ENCODE measurements at regions not wholly inside any gene's neighbourhood (a gene's known extent, or its start where the extent isn't known, plus 50 kb on each side); places are given as distances from the start of the nearest gene placed in this dataset.

DNA sequence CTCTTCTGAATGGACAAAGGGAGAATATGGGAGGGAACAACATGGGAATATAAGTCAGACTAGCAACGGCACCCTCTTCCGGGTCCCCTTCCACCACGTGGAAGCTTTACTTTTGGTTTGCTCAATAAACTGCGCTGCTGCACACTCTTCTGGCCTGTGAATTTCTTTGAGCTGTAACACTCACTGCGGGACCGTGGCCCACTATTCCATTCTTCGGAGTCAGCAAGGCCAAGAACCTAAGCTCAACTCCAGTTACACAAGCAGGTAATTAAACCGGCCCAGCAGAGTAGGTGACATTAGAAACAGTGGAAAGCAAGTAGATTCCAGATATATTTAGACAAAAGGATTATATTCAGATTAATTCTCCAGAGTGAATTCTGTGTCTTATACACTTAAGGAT is 697.4 kb upstream of the NXPH2 start:
- Mint-ChIP-seq H3K4me1 (no peaks in the 10 kb centered on the region), H3K4me3 (no peak overlapping the region), H3K27ac (no peak overlapping the region), H3K9me3 (ENCODE audit: insufficient read depth) (peaks cover 3% of the 10 kb centered on the region), H3K27me3 (no peaks in the 10 kb centered on the region)
- Histone ChIP-seq H3K27me3 (replicated peaks in 1 of 4; ENCODE audit: control extremely low read depth in 1 of 4, control insufficient read depth in 3 of 4, insufficient read depth in 4 of 4, low read length in 3 of 4) (no peaks in the 10 kb centered on the region), H3K4me2 (replicated peaks; ENCODE audit: low read depth, low read length, poor library complexity, severe bottlenecking) (no peak overlapping the region), H3K27ac (ENCODE audit: low read length in 2 of 2) (no peak overlapping the region), H4K20me1 (ENCODE audit: control insufficient read depth, insufficient read depth, low read length, poor library complexity, severe bottlenecking) (no peaks in the 10 kb centered on the region), H2AFZ (ENCODE audit: insufficient read depth, low read depth, low read length, poor library complexity, severe bottlenecking) (no peak overlapping the region), H3K79me2 (ENCODE audit: control insufficient read depth, insufficient read depth, low read length) (no peaks in the 10 kb centered on the region), H3K9ac (ENCODE audit: low read length) (no peak overlapping the region), H3K4me1 (ENCODE audit: control insufficient read depth in 2 of 2, insufficient read depth in 2 of 2, low read length in 2 of 2) (no peaks in the 10 kb centered on the region), H3K9me3 (ENCODE audit: control extremely low read depth in 1 of 3, control insufficient read depth in 2 of 3, insufficient read depth in 1 of 3, low read length in 2 of 3) (no peaks in the 10 kb centered on the region), H3K36me3 (replicated peaks in 1 of 2; ENCODE audit: control extremely low read depth in 1 of 2, control insufficient read depth in 1 of 2, extremely low read depth in 1 of 2, insufficient read depth in 2 of 2, low read length in 1 of 2) (no peaks in the 10 kb centered on the region), H3K4me3 (ENCODE audit: control extremely low read depth in 1 of 5, extremely low read depth in 1 of 5, insufficient read depth in 1 of 5, low read depth in 2 of 5, low read length in 4 of 5) (no peak overlapping the region)
- intact Hi-C loops (cut with micrococcal nuclease): no loop called here
- TF ChIP-seq, protein P1, sequence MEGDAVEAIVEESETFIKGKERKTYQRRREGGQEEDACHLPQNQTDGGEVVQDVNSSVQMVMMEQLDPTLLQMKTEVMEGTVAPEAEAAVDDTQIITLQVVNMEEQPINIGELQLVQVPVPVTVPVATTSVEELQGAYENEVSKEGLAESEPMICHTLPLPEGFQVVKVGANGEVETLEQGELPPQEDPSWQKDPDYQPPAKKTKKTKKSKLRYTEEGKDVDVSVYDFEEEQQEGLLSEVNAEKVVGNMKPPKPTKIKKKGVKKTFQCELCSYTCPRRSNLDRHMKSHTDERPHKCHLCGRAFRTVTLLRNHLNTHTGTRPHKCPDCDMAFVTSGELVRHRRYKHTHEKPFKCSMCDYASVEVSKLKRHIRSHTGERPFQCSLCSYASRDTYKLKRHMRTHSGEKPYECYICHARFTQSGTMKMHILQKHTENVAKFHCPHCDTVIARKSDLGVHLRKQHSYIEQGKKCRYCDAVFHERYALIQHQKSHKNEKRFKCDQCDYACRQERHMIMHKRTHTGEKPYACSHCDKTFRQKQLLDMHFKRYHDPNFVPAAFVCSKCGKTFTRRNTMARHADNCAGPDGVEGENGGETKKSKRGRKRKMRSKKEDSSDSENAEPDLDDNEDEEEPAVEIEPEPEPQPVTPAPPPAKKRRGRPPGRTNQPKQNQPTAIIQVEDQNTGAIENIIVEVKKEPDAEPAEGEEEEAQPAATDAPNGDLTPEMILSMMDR (IDR thresholded peaks at IDR 0.05): no peak
- TF ChIP-seq EZH2 (IDR thresholded peaks at IDR 0.05; ENCODE audit: borderline replicate concordance, insufficient read depth, low read depth, low read length, poor library complexity, severe bottlenecking): no peak
- DNase-seq (no peak), ATAC-seq (ENCODE audit: low read depth) (no peak)
- POLR2A ChIA-PET: no interaction called here
- WGBS (ENCODE audit: insufficient coverage): 96% methylated on average over 7 of the region's 8 CpGs
- CTCF ChIA-PET: no interaction called here

- Histone ChIP-seq H3K27me3 (replicated peaks in 1 of 4; ENCODE audit: control extremely low read depth in 1 of 4, control insufficient read depth in 3 of 4, insufficient read depth in 4 of 4, low read length in 3 of 4) (no peaks in the 10 kb centered on the region), H3K27ac (ENCODE audit: low read length in 2 of 2) (no peak overlapping the region), H3K4me1 (ENCODE audit: control insufficient read depth in 2 of 2, insufficient read depth in 2 of 2, low read length in 2 of 2) (no peaks in the 10 kb centered on the region), H3K4me2 (replicated peaks; ENCODE audit: low read depth, low read length, poor library complexity, severe bottlenecking) (no peak overlapping the region), H3K9me3 (ENCODE audit: control extremely low read depth in 1 of 3, control insufficient read depth in 2 of 3, insufficient read depth in 1 of 3, low read length in 2 of 3) (peaks cover 0 to 1% (median 0%) of the 10 kb centered on the region in 3 donors), H4K20me1 (ENCODE audit: control insufficient read depth, insufficient read depth, low read length, poor library complexity, severe bottlenecking) (no peaks in the 10 kb centered on the region), H3K4me3 (ENCODE audit: control extremely low read depth in 1 of 5, extremely low read depth in 1 of 5, insufficient read depth in 1 of 5, low read depth in 2 of 5, low read length in 4 of 5) (no peak overlapping the region), H2AFZ (ENCODE audit: insufficient read depth, low read depth, low read length, poor library complexity, severe bottlenecking) (no peak overlapping the region), H3K36me3 (replicated peaks in 1 of 2; ENCODE audit: control extremely low read depth in 1 of 2, control insufficient read depth in 1 of 2, extremely low read depth in 1 of 2, insufficient read depth in 2 of 2, low read length in 1 of 2) (no peaks in the 10 kb centered on the region), H3K9ac (ENCODE audit: low read length) (no peak overlapping the region), H3K79me2 (ENCODE audit: control insufficient read depth, insufficient read depth, low read length) (no peaks in the 10 kb centered on the region)
- Mint-ChIP-seq H3K4me3 (no peak overlapping the region), H3K27ac (no peak overlapping the region), H3K4me1 (no peaks in the 10 kb centered on the region), H3K27me3 (no peaks in the 10 kb centered on the region), H3K9me3 (ENCODE audit: insufficient read depth) (no peaks in the 10 kb centered on the region)
- TF ChIP-seq, protein P1 (IDR thresholded peaks at IDR 0.05): no peak
- TF ChIP-seq EZH2 (IDR thresholded peaks at IDR 0.05; ENCODE audit: borderline replicate concordance, insufficient read depth, low read depth, low read length, poor library complexity, severe bottlenecking): no peak
- POLR2A ChIA-PET: no interaction called here
- intact Hi-C loops (cut with micrococcal nuclease): no loop called here
- no CpG with 5 or more reads among the region's 1 CpG for WGBS (ENCODE audit: insufficient coverage)
- CTCF ChIA-PET: no interaction called here
- no peak for DNase-seq
- no peak for ATAC-seq (ENCODE audit: low read depth)
These were observed 689.8 kb upstream of the NXPH2 start for GRCh38 chr2:139469985-139470384.

Data from B cell (primary cell).